HUES48 (cell line): ENCODE measurements at regions not wholly inside any gene's neighbourhood (a gene's known extent, or its start where the extent isn't known, plus 50 kb on each side); places are given as distances from the start of the nearest gene placed in this dataset.

Experiments
- H3K27ac ChIP-seq: one replicate; pipeline ENCODE4 v1.7.0; 2013; ENCODE audit warnings: low read depth, low read length, inconsistent platforms
- H3K27me3 ChIP-seq: 2 replicates; pipeline ENCODE4 v1.6.1; 2013; ENCODE audit warnings: mild to moderate bottlenecking, low read length; ENCODE audit not compliant: control insufficient read depth, insufficient read depth
- H3K36me3 ChIP-seq: 2 replicates; pipeline ENCODE4 v1.6.1; 2013; ENCODE audit warnings: low read length; ENCODE audit not compliant: control insufficient read depth, insufficient read depth
- H3K4me1 ChIP-seq: 2 replicates; pipeline ENCODE4 v1.6.1; 2013; ENCODE audit warnings: mild to moderate bottlenecking, low read length; ENCODE audit not compliant: control insufficient read depth, insufficient read depth
- H3K4me3 ChIP-seq: 2 replicates; pipeline ENCODE4 v1.5.1; 2013; ENCODE audit warnings: mild to moderate bottlenecking, low read depth, low read length
- H3K9ac ChIP-seq: 2 replicates; pipeline ENCODE4 v1.6.1; 2013; ENCODE audit warnings: mild to moderate bottlenecking, low read depth, low read length, moderate library complexity
- H3K9me3 ChIP-seq: 2 replicates; pipeline ENCODE4 v1.6.1; 2013; ENCODE audit warnings: low read length; ENCODE audit not compliant: control insufficient read depth, insufficient read depth

GRCh38 chr1:54497338-54497737 lies 50.7 kb upstream of the ACOT11 start:
- Histone ChIP-seq H3K9ac (no peak overlapping the region), H3K27ac (no peak overlapping the region), H3K4me3 (no peak overlapping the region), H3K36me3 (no peaks in the 10 kb centered on the region), H3K4me1 (peaks cover 21% of the 10 kb centered on the region), H3K9me3 (no peaks in the 10 kb centered on the region), H3K27me3 (peaks cover 6% of the 10 kb centered on the region)

- Histone ChIP-seq H3K36me3 (no peaks in the 10 kb centered on the region), H3K4me1 (peaks cover 25% of the 10 kb centered on the region), H3K9me3 (no peaks in the 10 kb centered on the region), H3K9ac (no peak overlapping the region), H3K27ac (no peak overlapping the region), H3K27me3 (peaks cover 12% of the 10 kb centered on the region), H3K4me3 (no peak overlapping the region)
Observed at GRCh38 chr1:54495954-54496353, 52.1 kb upstream of the ACOT11 start.

- Histone ChIP-seq H3K4me3 (no peak overlapping the region), H3K9ac (no peak overlapping the region)
Observed at GRCh38 chr1:54493608-54494007, 54.4 kb upstream of the ACOT11 start.

GRCh38 chr1:54490361-54491248 lies 57.4 kb upstream of the ACOT11 start:
- H3K36me3 ChIP-seq: no peaks in the 10 kb centered on the region
- H3K27me3 ChIP-seq: peaks cover 23% of the 10 kb centered on the region
- no peak overlapping the region for H3K9ac ChIP-seq
- peaks cover 35% of the 10 kb centered on the region for H3K4me1 ChIP-seq
- no peaks in the 10 kb centered on the region for H3K9me3 ChIP-seq
- no peak overlapping the region; the same call in 1 of the 2 replicates for H3K4me3 ChIP-seq
- no peak overlapping the region for H3K27ac ChIP-seq

More at GRCh38 chr1:54493608-54494007, 54.4 kb upstream of the ACOT11 start:
- H3K9me3 ChIP-seq: no peaks in the 10 kb centered on the region
- peaks cover 23% of the 10 kb centered on the region for H3K4me1 ChIP-seq
- H3K27me3 ChIP-seq: peaks cover 8% of the 10 kb centered on the region; the same call in 1 of the 2 replicates
- no peak overlapping the region for H3K27ac ChIP-seq
- H3K36me3 ChIP-seq: no peaks in the 10 kb centered on the region

GRCh38 chr1:54489627-54490250 lies 58.3 kb upstream of the ACOT11 start:
- H3K4me1 ChIP-seq: peaks cover 35% of the 10 kb centered on the region
- H3K36me3 ChIP-seq: no peaks in the 10 kb centered on the region
- H3K27me3 ChIP-seq: peaks cover 23% of the 10 kb centered on the region
- no peak overlapping the region for H3K4me3 ChIP-seq
- H3K9ac ChIP-seq: no peak overlapping the region
- H3K9me3 ChIP-seq: no peaks in the 10 kb centered on the region
- H3K27ac ChIP-seq: peak overlapping the region; percentile 96

GRCh38 chr1:54488779-54489626 lies 59.0 kb upstream of the ACOT11 start:
- H3K27ac ChIP-seq: peak overlapping the region; percentile 96
- H3K4me1 ChIP-seq: peaks cover 35% of the 10 kb centered on the region
- no peaks in the 10 kb centered on the region for H3K36me3 ChIP-seq
- peaks cover 23% of the 10 kb centered on the region for H3K27me3 ChIP-seq
- H3K9ac ChIP-seq: peak overlapping the region; percentile 71
- peak overlapping the region; percentile 71 for H3K4me3 ChIP-seq
- no peaks in the 10 kb centered on the region for H3K9me3 ChIP-seq

GRCh38 chr1:54488065-54488750 lies 59.8 kb upstream of the ACOT11 start:
- Histone ChIP-seq H3K27ac (peak overlapping the region; percentile 96), H3K4me3 (peak overlapping the region; percentile 71), H3K9ac (peak overlapping the region; percentile 71), H3K27me3 (peaks cover 23% of the 10 kb centered on the region), H3K36me3 (no peaks in the 10 kb centered on the region), H3K9me3 (no peaks in the 10 kb centered on the region), H3K4me1 (peaks cover 35% of the 10 kb centered on the region)

GRCh38 chr1:54487571-54488050 lies 60.4 kb upstream of the ACOT11 start:
- Histone ChIP-seq H3K36me3 (no peaks in the 10 kb centered on the region), H3K9me3 (no peaks in the 10 kb centered on the region), H3K4me1 (peaks cover 35% of the 10 kb centered on the region), H3K27ac (peak overlapping the region; percentile 82), H3K4me3 (peak overlapping the region; percentile 66), H3K27me3 (peaks cover 23% of the 10 kb centered on the region), H3K9ac (peak overlapping the region; percentile 56)

- Histone ChIP-seq H3K27ac (no peak overlapping the region), H3K36me3 (no peaks in the 10 kb centered on the region), H3K9ac (no peak overlapping the region; the same call in 1 of the 2 replicates), H3K27me3 (peaks cover 23% of the 10 kb centered on the region), H3K4me3 (peak overlapping the region; percentile 66), H3K9me3 (no peaks in the 10 kb centered on the region), H3K4me1 (peaks cover 35% of the 10 kb centered on the region)
Observed at GRCh38 chr1:54486907-54487306, 61.1 kb upstream of the ACOT11 start.

GRCh38 chr1:54485416-54485815 lies 62.6 kb upstream of the ACOT11 start:
- no peak overlapping the region for H3K4me3 ChIP-seq
- H3K36me3 ChIP-seq: no peaks in the 10 kb centered on the region
- peaks cover 16% of the 10 kb centered on the region for H3K27me3 ChIP-seq
- no peak overlapping the region for H3K9ac ChIP-seq
- H3K9me3 ChIP-seq: no peaks in the 10 kb centered on the region
- H3K4me1 ChIP-seq: peaks cover 36% of the 10 kb centered on the region
- no peak overlapping the region for H3K27ac ChIP-seq
